HG03066 (cell line): ENCODE measurements at regions not wholly inside any gene's neighbourhood (a gene's known extent, or its start where the extent isn't known, plus 50 kb on each side); places are given as distances from the start of the nearest gene placed in this dataset.
A peak's percentile ranks its signal among the peaks of the same experiment; 100 is the strongest.
"Not testable (repeated sequence)": the region's sequence is repeated elsewhere in the genome, so short reads cannot be mapped to it uniquely, and the experiment has no call there.

Experiments
- ATAC-seq: cut with Tn5 transposase; IDR thresholded peaks from one replicate; pipeline ENCODE4 v1.9.1; 2021; ENCODE audit warnings: low read depth; ENCODE audit not compliant: unreplicated experiment

DNA sequence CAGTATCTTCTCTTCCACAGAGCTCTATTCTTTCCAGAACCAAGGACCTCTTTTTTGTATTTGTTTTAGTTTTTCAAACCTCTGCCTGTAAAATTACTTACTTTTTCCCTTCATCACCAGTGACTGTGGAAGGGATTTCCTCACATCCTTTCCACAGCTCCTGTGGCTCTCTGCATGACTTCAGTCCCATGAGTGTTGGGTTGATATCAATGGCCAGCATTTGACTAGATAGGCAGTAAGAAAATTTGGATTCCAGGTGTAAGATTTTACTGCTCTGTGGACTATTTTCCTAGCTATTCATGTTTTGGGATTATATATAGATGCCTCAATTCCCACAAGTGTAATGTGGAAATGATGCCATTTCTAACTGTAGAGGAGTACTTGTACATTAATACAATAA, 171.5 kb upstream of the PTBP2 start:
- no peak for ATAC-seq

DNA sequence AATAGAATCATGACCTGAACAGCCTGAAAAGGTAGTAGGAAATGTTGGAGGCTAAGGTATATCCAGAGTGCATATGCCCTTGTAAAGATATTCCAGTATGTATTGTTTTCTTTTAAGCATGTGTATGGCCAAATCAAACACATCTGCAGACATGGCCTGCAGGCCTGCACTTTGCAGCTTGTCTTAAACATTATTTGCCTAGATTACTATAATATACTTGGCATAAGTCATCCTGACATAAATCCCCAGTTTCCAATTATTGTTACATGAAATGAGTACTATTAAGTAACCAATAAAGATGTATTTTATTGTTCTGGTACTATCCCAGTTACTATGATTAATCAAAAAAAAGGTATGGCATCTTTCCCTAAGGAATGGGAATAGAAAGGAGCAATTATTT, 169.1 kb upstream of the PTBP2 start:
- no peak for ATAC-seq

DNA sequence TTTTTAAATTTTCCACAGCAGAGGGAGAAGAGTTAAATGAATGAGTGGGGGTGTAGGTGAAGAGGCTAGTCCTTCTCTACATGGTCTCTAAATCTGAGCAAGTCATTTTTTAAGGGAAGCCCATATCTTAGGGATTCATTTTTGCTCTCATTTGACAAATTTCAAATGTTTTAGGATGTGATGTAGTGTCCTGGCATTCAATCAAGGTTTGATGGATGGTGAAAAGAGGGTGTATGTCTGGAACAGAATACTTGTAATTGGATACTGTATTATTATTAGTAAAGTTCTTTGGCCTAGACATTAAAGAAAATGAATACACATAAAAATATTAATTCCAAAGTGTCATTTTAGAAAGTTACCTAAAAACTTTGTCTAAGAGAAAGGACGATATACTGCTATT, 167.8 kb upstream of the PTBP2 start:
- ATAC-seq = no peak

DNA sequence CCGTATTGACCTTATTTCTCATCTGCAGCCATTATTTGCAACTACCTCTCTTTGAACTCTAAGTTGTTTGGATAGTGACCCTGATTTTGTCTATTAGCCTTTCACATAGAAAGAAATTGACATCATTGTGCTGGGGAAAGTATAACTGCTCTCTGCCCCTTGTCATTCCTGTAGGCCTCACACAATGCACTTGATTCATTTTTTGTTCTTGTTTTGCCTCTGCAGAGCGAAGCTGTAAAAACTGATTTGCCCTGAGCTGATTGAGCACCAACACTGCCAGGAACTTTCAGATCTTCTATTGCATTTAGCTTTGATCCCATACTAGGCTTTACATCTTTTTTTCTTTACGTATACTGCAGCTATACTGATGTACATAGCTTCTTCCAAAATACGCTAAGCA, 167.2 kb upstream of the PTBP2 start:
- no peak for ATAC-seq

DNA sequence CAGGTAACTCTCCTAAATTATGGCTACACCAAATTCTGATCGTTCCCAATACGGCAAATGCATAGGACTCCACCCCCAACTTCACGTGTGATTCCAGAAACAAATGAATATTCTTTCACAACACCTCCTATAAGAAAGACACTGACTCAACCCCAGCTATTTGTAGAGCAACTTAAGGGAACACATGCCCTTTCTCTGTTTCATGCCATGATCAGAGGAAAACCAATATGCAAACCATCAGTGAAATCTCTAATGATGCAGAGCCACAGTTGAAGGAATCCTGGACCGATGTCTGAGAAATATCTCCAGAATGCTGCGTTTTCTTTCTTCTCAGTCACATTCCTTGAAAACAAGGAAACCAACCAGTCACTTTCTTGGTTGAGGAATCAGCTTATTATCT, 164.2 kb upstream of the PTBP2 start:
- ATAC-seq = no peak

DNA sequence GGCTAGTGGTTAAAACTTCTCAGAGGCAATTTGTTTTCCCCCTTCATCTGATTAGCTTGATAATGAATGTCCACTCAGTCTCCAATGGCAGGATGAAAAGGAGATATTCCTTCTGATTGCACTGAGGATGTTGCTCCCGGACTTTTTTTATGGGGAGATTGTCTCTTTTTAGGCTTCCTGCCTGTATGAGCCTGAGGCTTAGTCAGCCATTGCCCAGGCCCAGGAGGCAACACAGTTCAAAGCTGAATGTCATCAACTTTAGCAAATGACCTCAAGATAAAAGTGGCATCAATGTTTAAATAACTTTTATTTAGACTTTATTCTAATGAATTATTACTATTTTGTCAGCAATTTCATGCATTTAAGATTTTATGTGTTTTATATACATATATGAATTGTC, 162.9 kb upstream of the PTBP2 start:
- ATAC-seq = no peak

DNA sequence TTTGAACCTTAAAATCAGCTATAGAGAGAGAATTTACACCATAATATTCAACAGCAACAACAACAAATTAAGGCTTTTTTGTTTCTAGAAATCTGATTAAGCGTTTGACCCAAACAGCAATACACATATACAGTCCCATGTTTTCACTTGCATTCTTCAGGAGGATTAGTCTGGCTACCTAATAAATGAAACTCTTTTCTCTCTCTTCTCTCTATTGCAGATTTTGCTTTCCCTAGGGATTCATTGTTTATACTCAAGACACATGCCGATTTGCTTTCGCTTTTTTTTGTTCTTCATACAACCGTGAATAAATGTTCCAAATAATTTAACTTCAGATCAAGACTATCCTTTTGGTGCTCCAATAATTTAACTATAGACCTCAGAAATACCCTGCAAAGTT, 162.4 kb upstream of the PTBP2 start:
- ATAC-seq = no peak

DNA sequence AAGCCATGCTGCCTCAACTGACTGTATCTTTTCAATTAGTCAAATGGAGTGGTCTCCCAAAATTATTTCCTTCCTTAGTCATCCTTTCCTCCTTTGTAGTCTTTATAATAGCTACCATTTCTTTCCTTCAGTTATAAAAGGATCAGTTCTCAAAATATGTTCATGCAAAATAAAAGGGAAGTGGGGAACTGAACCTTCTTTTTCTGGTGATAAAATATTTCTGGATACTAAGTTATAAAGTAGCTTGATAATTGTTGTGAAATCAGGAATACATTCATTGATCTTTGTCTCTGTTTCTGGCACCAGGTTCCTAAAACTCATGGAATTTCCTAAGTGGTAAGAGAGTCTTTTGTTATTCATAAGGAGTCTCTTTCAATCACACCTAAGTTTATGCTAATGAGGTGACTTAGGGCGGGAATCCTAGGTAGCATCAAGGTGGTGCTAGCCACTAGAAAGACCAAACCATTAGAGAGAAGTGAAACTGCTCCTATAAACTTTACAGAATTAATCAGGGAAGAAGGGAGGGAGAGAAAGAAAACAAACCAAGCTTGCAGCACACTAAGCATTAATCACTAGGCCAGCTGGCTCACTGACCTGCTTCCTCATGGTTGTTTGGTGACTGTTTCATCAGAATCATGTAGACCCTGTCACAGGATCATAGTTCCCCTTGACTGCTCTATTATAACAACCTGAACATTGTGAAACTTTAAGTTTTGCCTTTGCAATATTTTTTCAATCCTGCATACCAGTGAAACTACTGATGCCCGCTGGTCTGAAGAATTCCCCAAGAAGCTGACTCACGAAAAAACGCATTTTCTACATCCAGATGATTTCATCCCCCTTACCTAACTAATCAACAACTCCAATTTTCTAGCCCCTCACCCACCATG, 161.6 kb upstream of the PTBP2 start:
- ATAC-seq = no peak

DNA sequence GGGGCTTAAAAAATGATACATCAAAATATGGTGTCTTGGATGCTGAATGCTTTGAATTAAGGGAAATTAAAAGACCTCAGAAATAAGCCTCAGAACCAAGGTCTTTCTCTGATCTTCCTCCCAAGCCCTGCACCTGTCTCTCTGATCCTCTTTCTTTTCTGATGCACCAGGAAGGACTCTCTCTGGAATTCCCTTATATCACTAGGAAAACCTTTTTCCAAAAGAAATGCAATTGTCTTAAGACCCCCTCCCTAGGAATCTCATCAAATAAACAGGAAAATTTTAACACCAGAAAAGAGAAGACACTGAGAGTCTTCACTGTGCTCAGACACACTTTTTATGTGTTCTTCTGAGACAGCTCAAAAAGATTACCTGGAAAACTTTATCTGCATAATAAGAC, 159.5 kb upstream of the PTBP2 start:
- ATAC-seq = no peak

DNA sequence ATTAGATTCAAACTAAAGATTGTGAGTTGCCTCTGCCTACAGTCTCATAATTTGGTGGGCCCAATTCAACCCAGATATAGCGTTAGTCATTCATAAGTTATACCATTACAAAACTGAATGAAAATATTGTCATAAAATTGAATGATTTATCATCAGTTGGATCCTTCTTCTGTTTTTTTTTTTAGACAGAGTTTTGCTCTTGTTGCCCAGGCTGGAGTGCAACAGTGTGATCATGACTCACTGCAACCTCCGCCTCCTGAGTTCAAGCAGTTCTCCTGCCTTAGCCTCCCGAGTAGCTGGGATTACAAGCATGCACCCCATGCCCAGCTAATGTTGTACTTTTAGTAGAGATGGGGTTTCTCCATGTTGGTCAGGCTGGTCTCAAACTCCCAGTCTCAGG, 157.2 kb upstream of the PTBP2 start:
- ATAC-seq = not testable (repeated sequence)

DNA sequence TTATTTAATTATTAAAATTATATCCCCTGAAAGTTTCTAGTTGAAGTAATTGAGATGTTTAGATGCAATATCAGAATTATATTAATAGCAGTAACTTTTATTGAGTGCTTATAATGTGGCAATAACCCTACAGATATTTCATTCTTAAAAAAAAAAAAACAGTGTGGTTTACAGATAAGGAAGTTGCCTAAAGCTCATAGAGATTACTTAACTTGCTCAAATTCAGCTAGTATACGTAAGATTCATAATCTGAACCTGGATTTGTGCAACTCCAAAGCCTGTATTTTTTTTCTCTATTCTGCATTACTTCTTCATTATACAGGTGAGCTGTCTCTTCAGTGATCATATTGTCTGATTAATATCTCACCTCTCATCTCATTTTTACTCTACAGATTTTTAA, 156.0 kb upstream of the PTBP2 start:
- ATAC-seq = no peak

DNA sequence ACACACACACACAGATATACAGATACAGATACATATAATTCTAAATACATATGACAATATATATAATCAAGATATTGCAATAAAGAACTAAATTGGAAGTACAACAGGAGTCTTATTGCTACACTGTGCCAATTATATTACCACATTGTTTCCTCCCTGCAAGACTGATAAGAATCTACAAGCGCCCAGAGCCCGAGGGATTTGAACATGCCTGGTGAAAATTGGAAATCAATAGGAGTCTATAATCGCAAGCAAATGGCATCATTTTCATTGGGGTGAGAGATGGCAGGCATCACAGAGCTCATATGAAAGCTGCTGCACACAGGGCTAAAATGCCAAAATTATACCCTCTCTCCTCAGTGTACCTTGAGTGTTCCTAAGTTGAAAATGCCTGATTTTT, 152.9 kb upstream of the PTBP2 start:
- ATAC-seq = no peak

DNA sequence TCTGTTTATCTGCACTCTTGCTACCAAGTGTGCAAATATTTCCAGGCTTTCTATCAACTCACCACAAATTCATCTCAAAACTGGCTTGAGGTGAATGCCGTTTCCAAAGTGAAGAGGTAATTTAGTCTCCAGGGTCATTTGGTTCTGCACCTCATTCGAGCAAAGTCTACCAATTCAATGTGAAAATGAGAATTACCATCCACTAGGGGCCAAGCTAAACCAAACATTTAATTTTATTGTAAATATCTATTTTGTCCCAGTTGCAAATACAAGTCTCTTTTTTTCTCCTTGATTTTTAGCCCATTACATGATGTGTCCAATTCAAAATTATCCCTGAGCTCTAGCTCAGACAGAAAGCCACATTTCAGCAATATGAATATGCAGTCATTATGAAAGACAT, 152.3 kb upstream of the PTBP2 start:
- no peak for ATAC-seq

DNA sequence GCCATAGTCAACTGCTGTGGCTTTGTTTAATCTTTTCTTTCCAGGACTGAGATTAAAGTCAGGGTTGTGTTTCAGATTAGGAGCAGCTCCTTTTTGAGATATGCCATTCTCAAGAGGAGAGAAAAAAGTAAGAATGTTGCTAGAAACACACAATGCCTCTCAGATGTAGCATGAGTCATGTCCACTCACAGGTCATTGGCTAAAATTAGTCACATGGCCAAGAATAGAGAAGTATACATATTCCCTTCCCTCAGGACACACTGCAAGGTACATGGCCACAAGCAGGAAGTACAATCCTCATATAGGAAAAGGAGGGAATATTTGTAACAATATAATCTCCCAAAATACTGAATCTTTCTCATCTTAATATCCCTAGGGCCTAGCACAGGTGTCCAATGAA, 141.9 kb upstream of the PTBP2 start:
- ATAC-seq = no peak

DNA sequence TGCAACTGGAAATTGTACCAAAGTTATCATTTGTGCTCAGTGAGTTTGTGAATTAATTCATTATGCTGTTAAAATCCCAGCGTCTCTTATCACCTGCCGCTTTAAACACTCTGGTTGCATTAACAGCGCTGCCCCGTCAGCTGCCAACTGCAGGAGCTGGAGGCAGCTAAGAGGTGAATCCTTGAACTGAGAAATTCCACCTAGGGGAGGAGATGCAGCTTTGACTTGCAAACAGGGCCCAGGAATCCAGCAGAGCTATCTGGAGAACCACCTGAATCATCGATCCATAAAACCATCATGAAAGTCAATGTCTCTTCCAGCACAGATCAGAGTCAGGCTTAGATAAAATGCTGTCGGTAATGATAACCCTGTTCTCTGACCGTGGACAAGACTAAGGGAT, 140.7 kb upstream of the PTBP2 start:
- ATAC-seq = no peak

DNA sequence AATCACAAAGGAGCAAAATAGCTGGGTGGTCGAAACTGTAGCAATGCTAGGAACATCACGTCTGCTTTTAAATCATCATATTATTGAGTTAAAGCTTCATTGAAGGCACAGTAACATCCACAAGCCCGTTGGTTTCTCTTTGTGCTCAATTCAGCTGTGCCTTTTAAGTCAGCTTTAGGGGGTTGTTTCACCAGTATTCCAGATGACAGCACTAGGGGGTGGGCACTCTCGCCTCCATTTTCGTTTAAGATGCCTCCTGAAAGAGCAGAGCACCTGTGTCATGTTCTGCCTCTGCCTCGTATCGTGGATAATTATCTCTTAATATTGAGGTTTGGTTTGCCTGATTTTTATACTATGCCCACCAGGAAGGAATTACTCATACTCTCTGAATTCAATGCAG, 139.8 kb upstream of the PTBP2 start:
- ATAC-seq = no peak

DNA sequence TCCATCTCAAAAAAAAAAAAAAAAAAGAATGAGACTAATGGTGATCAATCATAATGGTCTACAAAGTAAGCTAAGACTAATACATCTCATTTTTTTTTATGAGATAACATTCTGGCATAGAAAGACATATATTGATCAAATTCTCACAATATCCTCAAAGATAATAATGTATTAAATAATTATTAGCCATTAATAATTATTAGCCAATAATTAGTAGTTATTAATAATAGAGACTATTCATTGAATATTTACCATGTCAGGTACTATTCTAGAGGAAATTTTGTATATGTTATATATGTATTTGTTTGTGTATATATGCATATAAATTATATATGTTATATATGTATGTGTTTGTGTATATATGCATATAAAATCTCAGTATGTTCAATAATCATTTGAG, 137.7 kb upstream of the PTBP2 start:
- ATAC-seq = no peak

DNA sequence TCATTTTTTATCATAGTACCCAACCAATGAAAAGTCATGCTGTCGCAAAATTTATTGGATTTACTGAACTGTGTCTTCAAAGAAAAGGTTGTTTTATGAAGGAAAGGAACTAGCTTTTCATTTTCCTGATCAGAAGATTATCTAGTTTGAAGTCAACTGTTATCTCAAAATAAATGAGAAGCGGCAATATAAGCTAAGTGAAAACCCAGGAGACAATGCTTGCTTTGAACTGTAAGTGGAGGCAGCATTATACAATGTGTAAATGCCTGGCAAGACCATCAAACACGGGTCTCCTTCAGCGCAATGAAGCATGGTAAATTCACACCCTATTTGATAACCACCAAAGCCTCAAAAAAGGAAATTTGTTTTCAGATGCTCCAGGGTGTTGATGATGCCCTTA, 134.4 kb upstream of the PTBP2 start:
- no peak for ATAC-seq

DNA sequence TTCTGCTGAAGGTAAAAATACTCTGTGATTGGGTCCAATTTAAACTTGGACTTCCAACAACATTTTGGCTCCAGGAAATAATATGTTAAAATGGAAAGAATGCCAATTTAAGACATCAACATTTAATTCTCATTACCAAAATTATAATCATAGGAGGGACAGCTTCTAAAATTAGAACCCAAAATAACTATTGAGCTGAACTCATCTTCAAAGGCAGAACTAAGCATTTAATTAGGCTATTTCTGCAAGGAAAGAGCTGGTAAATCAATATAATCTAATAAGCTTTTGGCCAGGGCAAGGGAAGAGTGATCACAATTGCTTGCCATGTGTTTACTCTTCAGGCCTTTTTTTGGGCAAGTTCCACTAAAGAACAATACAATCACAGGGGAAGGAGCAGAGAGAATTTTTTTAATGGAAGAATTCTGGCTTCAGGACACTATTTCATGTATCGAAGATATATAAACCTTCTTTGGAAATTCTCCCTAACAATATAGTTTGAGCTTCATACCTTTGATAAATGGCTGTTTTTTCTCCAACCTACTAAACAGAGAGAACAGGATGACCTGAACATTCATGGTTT, 133.1 kb upstream of the PTBP2 start:
- no peak for ATAC-seq

DNA sequence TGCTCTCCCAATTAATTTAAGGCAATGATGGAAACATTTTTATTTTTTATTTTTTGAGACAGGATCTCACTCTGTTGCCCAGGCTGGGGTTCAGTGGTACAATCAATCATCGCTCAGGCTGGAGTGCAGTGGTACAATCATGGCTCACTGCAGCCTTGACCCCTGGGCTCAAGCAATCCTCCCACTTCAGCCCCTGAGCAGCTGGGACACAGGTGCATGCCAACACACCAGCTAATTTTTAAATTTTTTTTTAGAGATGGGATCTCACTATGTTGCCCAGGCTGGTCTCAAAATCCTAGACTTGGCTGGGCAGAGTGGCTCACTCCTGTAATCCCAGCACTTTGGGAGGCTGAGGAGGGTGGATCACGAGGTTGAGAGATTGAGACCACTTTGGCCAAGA, 126.1 kb upstream of the PTBP2 start:
- ATAC-seq = not testable (repeated sequence)

DNA sequence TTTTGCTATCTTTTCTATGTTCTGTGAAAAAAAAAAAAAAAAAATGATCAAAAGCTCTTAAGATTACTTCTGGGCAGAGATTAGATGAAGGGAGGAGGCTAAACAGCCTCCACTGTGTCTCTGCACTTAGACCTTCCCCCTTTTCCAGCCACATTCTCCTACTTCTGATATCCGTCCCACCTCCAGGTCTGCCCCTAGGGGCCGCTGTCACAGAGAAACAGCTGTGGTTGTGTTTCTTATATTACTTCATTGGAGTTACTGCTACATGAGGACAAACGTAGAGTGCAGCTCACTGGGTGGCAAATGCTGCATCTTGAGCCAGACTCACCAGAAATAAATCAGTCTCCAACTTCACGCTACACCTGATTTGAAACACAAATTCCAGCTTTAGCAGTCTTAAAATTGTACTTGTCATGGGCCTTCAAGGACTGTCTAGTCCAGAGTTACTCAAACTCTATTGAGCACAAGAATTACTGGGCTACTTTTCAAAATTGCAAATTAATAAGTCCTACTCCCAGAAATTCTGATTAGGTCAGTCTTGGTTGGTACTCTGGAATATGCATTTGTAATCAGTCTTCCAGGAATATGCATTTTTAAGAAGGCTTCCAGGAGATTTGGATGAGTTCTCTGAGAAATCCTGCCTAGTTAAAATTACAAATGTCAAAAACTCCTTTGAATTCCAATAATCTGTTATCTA, 125.2 kb upstream of the PTBP2 start:
- peak; percentile 58 for ATAC-seq

DNA sequence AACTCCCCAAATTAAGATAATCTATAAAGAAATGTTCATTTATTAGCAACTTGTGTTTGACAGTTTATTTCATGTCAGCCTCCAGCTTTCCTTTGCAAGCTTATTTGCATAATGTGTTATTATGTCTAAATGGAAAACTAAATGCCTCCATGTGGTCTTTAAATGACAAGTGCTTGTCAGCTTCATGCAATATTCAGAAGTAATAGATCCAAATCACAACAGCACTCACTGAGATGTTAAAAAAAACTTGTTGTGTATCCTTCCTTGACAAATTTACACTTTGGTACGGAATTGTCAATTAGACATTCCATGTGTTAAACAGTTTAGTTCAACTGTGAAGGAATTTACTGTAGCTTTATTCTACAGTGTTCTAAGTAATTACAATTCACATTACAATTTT, 124.4 kb upstream of the PTBP2 start:
- no peak for ATAC-seq
